Activated CD8-positive, alpha-beta memory T cell treated with anti-CD3 and anti-CD28 coated beads for 24 hours (primary cell): ENCODE measurements at regions not wholly inside any gene's neighbourhood (a gene's known extent, or its start where the extent isn't known, plus 50 kb on each side); places are given as distances from the start of the nearest gene placed in this dataset.

Experiments used
- DNase-seq: peaks from one replicate; pipeline ENCODE4 v3.0.0-alpha.2; 2020

GRCh38 chr13:31611214-31611613 lies 128.1 kb upstream of the RXFP2 start:
- no peak for DNase-seq

GRCh38 chr13:31614073-31614472 lies 125.3 kb upstream of the RXFP2 start:
- no peak for DNase-seq

GRCh38 chr13:31614704-31615103 lies 124.6 kb upstream of the RXFP2 start:
- DNase-seq = no peak

GRCh38 chr13:31625115-31625514 lies 114.2 kb upstream of the RXFP2 start:
- DNase-seq = no peak

- no peak for DNase-seq
Observed at GRCh38 chr13:31627097-31627845, 112.1 kb upstream of the RXFP2 start.

GRCh38 chr13:31629085-31629780 lies 110.1 kb upstream of the RXFP2 start:
- no peak for DNase-seq

- DNase-seq = no peak
Observed at GRCh38 chr13:31631071-31631470, 108.3 kb upstream of the RXFP2 start.

GRCh38 chr13:31631746-31632145 lies 107.6 kb upstream of the RXFP2 start:
- no peak for DNase-seq

- no peak for DNase-seq
Observed at GRCh38 chr13:31638577-31638976, 100.7 kb upstream of the RXFP2 start.

- DNase-seq = no peak
Observed at GRCh38 chr13:31639443-31640163, 99.7 kb upstream of the RXFP2 start.

- DNase-seq = no peak
Observed at GRCh38 chr13:31649766-31650165, 89.6 kb upstream of the RXFP2 start.

GRCh38 chr13:31653730-31654129 lies 85.6 kb upstream of the RXFP2 start:
- no peak for DNase-seq

GRCh38 chr13:31663880-31664585 lies 75.3 kb upstream of the RXFP2 start:
- no peak for DNase-seq

GRCh38 chr13:31670831-31671617 lies 68.3 kb upstream of the RXFP2 start:
- no peak for DNase-seq

GRCh38 chr13:31674051-31674450 lies 65.3 kb upstream of the RXFP2 start:
- no peak for DNase-seq

GRCh38 chr13:31675440-31675953 lies 63.8 kb upstream of the RXFP2 start:
- no peak for DNase-seq

- no peak for DNase-seq
Observed at GRCh38 chr13:31681133-31681532, 58.2 kb upstream of the RXFP2 start.

GRCh38 chr13:31684466-31684865 lies 54.9 kb upstream of the RXFP2 start:
- DNase-seq = no peak

GRCh38 chr13:31686670-31687425 lies 52.5 kb upstream of the RXFP2 start:
- DNase-seq = no peak
